ENCODE measurements at regions not wholly inside any gene's neighbourhood (a gene's known extent, or its start where the extent isn't known, plus 50 kb on each side); places are given as distances from the start of the nearest gene placed in this dataset.

GRCh38 chr3:164235289-164236028 lies 842.8 kb downstream of the SI start:
- Mint-ChIP-seq H3K36me3 (no peaks in the 10 kb centered on the region), H3K27ac (no peak overlapping the region)
- DNase-seq (ENCODE audit: extremely low spot score, unreplicated experiment) = no peak

GRCh38 chr3:164233951-164234350 lies 844.3 kb downstream of the SI start:
- no peaks in the 10 kb centered on the region for H3K27me3 Mint-ChIP-seq
- TF ChIP-seq, protein P1, sequence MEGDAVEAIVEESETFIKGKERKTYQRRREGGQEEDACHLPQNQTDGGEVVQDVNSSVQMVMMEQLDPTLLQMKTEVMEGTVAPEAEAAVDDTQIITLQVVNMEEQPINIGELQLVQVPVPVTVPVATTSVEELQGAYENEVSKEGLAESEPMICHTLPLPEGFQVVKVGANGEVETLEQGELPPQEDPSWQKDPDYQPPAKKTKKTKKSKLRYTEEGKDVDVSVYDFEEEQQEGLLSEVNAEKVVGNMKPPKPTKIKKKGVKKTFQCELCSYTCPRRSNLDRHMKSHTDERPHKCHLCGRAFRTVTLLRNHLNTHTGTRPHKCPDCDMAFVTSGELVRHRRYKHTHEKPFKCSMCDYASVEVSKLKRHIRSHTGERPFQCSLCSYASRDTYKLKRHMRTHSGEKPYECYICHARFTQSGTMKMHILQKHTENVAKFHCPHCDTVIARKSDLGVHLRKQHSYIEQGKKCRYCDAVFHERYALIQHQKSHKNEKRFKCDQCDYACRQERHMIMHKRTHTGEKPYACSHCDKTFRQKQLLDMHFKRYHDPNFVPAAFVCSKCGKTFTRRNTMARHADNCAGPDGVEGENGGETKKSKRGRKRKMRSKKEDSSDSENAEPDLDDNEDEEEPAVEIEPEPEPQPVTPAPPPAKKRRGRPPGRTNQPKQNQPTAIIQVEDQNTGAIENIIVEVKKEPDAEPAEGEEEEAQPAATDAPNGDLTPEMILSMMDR (conservative IDR thresholded peaks at IDR 0.05) = no peak
- no peak overlapping the region for H3K4me3 Mint-ChIP-seq
- DNase-seq (ENCODE audit: extremely low spot score, unreplicated experiment) = no peak
- no peaks in the 10 kb centered on the region for H3K36me3 Mint-ChIP-seq
- no peaks in the 10 kb centered on the region for H3K9me3 Mint-ChIP-seq
- no peak overlapping the region for H3K27ac Mint-ChIP-seq
- H3K4me1 Mint-ChIP-seq (ENCODE audit: unreplicated experiment) = no peaks in the 10 kb centered on the region

More at GRCh38 chr3:164235289-164236028, 842.8 kb downstream of the SI start:
- TF ChIP-seq, protein P1 (conservative IDR thresholded peaks at IDR 0.05) = no peak
- Mint-ChIP-seq H3K27me3 (no peaks in the 10 kb centered on the region), H3K4me3 (no peak overlapping the region), H3K4me1 (ENCODE audit: unreplicated experiment) (no peaks in the 10 kb centered on the region), H3K9me3 (no peaks in the 10 kb centered on the region)

GRCh38 chr3:164231718-164232117 lies 846.6 kb downstream of the SI start:
- no peaks in the 10 kb centered on the region for H3K27me3 Mint-ChIP-seq
- no peak for DNase-seq (ENCODE audit: extremely low spot score, unreplicated experiment)
- no peaks in the 10 kb centered on the region for H3K9me3 Mint-ChIP-seq
- no peaks in the 10 kb centered on the region for H3K36me3 Mint-ChIP-seq
- TF ChIP-seq, protein P1 (conservative IDR thresholded peaks at IDR 0.05) = no peak
- no peak overlapping the region for H3K27ac Mint-ChIP-seq
- H3K4me1 Mint-ChIP-seq (ENCODE audit: unreplicated experiment) = no peaks in the 10 kb centered on the region
- H3K4me3 Mint-ChIP-seq = no peak overlapping the region

GRCh38 chr3:164230385-164231094 lies 847.8 kb downstream of the SI start:
- DNase-seq (ENCODE audit: extremely low spot score, unreplicated experiment) = no peak
- no peak overlapping the region for H3K27ac Mint-ChIP-seq

GRCh38 chr3:164224126-164224525 lies 854.2 kb downstream of the SI start:
- Mint-ChIP-seq H3K9me3 (no peaks in the 10 kb centered on the region), H3K27me3 (peaks cover 3% of the 10 kb centered on the region), H3K36me3 (no peaks in the 10 kb centered on the region), H3K4me1 (ENCODE audit: unreplicated experiment) (no peaks in the 10 kb centered on the region), H3K27ac (no peak overlapping the region), H3K4me3 (no peak overlapping the region)
- TF ChIP-seq, protein P1 (conservative IDR thresholded peaks at IDR 0.05) = no peak
- DNase-seq (ENCODE audit: extremely low spot score, unreplicated experiment) = no peak

More at GRCh38 chr3:164230385-164231094, 847.8 kb downstream of the SI start:
- Mint-ChIP-seq H3K9me3 (no peaks in the 10 kb centered on the region), H3K36me3 (no peaks in the 10 kb centered on the region), H3K4me1 (ENCODE audit: unreplicated experiment) (no peaks in the 10 kb centered on the region), H3K4me3 (no peak overlapping the region), H3K27me3 (no peaks in the 10 kb centered on the region)
- TF ChIP-seq, protein P1 (conservative IDR thresholded peaks at IDR 0.05) = no peak
